Stimulated activated CD8-positive, alpha-beta memory T cell treated with anti-CD3 and anti-CD28 coated beads, Interleukin-15, amount 100 ng/mL, for 48 hours (primary cell): ENCODE measurements at regions not wholly inside any gene's neighbourhood (a gene's known extent, or its start where the extent isn't known, plus 50 kb on each side); places are given as distances from the start of the nearest gene placed in this dataset.
"Not testable (repeated sequence)": the region's sequence is repeated elsewhere in the genome, so short reads cannot be mapped to it uniquely, and the experiment has no call there.

Experiments used
- DNase-seq, 2 donors: peaks; one replicate each; pipeline ENCODE4 v3.0.0-alpha.2; 2020; ENCODE audit warnings: low read depth in 2 of 2

DNA sequence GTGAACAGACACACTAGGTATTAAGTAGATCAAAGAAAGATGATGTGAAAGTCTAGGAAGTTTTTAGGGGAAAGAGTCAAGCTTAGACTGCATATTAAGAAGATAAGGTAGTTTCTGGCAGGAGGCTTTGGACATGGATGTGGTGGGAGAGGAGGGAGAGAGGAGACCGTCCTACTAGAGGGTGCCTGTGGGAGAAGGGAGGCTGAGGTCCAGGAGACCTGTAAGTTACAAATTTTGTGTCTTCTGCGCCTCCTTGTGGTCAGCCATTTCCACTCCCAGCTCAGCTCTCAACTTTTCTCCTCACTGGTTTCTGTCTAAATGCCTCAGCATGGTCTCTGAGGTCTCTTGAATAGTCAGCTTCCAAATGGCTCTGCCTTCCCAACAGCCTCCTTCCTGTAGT is 193.5 kb downstream of the UNC5CL start:
- no peak for DNase-seq

DNA sequence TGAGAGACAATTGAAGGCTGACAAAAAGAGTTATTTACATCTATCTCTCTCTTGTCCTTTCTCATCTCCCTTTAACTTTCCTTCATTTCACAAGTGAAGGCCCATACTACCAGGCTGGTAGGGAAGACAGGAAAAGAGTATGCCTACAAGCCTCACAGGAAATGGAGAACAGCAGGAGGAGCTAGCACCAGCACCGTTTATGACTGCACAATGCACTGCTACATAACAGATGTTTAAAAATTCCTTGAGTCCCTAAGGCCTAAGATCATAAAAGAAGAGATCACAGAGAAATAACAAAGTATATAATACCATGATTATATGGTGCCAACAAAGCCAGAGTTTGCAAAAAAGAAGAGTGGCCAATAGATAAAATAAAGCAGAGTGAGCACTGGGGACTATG is 194.8 kb downstream of the UNC5CL start:
- DNase-seq = no peak

DNA sequence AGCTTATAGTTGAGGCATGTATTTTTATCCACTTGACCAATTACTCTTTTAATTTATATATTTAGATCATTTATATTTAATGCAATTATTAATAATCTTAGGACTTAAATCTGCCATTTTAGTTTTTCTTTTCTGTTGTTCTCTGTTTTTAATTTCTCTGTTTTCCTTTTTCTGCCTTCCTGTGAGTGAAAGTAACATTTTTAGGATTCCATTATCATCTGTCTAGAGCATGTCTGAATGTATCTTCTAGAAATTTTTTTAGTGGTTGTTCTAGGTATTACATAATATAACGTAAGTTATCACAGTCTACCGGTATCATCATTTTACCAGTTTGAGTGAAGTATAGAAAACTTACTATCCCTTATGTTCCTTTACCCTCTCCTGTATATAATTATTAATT is 197.3 kb downstream of the UNC5CL start:
- DNase-seq = no peak

DNA sequence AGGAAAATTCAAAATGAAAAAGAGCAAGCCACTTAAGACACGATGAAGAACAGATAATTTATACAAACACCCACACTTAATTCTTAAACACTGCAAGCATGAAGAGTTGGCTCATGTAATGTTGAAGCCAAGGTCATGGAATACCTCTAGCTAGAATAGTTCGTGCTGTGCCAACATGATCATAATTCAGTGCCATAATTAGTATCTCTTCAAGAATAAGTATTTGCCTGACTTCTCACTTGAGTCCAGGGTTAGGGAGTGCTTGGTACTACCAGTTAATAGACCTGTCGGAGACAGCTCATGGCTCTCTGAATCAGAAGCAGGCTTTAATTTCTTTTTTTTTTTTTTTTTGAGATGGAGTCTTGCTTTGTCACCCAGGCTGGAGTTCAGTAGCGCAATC is 206.3 kb downstream of the UNC5CL start:
- no peak for DNase-seq

DNA sequence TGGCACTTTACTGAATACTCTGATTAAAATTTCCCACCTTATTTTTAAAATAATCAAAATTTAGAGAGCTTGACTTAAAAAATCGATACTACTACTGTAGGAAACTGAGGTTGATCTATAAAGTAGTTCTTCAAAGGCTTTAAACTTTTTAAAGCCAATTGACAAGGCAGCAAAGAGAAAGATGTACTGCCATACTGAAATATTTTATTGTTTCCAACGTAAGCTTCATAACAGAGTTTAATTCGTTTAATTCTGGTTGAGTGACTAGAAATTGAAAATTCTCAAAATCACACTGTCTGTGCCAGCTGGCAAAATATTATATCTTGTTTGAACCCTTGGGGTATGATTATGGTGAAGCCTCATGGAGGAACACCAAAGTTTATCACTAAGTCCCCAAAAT is 207.6 kb downstream of the UNC5CL start:
- no peak for DNase-seq

DNA sequence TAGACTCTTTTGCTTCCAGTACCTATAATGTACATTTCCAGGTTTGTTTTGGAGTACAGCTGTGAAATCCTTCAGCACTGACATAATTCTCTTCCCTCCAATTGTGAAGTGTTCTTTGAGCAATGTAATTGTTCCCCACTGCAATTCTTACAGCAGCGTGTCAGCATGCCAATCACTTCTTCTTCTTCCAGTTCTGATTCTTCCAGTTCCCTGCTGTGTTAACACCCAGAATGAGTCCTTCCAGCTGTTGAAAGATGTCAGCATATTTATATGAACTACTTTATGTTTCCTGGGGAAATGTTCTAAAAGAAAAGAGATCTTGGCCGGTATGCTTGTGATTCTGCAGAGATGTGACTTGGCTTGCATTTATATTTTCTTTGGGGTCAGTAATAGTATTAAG is 213.9 kb downstream of the UNC5CL start:
- no peak for DNase-seq

DNA sequence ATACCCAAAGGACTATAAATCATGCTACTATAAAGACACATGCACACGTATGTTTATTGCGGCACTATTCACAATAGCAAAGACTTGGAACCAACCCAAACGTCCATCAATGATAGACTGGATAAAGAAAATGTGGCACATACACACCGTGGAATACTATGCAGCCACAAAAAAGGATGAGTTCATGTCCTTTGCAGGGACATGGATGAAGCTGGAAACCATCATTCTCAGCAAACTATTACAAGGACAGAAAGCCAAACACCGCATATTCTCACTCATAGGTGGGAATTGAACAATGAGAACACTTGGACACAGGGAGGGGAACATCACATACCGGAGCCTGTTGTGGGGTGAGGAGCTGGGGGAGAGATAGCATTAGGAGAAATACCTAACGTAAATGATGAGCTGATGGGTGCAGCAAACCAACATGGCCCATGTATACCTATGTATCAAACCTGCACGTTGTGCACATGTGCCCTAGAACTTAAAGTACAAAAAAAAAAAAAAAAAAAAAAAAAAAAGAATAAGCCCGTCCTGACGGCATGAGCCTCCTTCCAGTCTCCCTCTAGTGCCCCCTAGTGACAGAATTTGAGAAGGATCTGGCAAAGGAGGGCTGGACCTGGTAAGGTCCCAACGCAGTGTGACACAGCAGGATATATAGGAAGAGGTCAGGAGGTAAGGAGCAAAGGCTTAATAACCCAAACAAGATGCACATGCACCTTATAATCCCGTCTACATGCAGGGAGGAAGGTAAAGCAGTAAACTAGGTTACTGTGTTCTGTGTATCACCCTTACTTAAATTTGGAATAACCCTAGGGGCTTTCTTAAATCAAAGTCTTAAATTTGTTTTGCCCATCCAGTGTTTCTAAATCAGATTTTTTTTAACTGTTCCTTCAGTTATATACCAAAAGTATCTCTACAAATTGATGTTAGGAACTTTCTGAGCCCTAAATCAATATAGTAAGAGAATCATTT is 214.8 kb downstream of the UNC5CL start:
- not testable (repeated sequence) for DNase-seq

DNA sequence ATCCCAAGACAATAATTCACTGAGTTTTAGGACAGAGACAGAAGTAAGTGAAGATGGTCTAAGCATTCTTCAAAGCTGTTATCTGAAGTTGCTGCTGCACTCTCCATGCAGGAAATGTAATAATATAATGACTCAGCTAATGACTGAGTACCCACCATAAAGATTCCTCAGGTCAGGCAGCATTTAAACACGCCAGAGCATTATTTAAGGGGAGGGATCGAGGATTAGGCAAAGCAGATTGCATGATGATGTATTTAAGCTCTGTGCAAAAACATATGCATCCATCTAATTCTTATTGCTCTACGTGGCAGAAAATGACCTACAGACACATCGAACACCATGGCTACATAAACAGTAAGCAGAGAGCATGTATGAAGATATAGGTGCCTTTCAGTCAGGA is 216.4 kb downstream of the UNC5CL start:
- DNase-seq = no peak

DNA sequence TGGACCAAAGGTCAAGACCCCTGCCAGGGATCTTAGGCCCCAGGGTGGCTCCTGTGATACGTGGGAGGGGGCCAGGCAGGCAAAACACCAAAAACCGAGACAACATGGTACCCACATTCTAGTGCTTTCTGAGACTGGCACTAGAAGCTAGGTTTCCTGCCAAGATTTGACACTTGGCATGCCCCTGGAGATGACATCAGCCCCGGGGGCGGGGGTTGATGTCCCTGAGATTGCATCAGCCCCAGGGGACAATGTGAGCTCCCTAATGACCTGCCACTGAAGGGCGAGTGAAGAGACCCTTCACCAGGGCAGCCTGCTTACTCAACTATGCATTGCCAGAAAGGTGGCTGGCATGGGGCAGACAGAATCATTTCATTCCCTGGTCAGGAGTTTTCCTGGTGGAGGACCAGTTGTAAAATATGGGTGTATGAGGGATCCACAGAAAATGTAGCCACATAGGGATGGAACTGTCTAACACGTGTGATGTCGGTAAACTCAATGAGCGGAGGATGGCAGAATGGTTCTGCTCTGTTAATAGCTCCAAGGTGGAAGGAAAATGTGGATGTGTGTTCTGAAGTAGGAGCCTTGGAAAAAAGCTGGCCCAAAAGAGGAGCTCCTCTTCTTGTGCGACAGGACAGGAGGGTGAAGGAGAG is 219.7 kb downstream of the UNC5CL start:
- no peak for DNase-seq

DNA sequence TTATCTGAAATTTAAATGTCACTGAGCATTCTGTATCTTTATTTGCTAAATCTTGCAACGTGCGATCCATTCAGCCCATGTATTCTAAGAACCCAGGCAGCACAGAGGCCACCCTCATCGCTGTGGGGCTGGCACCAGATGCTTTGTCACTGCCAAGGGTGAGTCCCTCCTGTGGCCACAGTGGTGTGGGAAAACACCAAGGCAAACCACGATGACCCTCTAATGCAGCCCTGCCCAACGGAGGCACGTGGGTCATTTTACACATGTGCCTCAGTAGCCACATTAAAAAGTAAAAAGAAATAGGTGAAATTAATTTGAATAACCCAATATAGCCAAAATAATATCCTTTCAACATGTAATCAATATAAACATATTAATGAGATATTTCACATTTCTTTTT is 221.7 kb downstream of the UNC5CL start:
- no peak for DNase-seq

DNA sequence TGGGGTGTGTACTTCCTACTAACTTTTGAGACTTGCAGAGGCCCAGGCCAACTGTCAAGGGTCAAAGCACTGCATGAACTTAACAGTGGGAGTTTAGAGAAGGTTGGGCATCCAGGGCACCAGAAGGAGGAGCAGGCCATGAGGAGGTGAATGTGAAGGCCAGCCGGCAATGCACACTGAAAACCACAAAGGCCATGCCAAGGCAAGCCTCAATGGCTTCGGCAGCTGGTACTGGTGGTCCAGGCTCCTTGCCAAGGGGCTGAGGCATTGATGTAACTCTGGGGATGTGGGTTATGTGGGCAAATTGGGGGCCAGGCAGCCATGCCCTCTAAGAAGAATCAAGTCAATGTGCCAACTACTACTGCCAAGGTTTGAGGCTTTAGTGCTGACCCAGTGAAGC is 222.4 kb downstream of the UNC5CL start:
- no peak for DNase-seq

DNA sequence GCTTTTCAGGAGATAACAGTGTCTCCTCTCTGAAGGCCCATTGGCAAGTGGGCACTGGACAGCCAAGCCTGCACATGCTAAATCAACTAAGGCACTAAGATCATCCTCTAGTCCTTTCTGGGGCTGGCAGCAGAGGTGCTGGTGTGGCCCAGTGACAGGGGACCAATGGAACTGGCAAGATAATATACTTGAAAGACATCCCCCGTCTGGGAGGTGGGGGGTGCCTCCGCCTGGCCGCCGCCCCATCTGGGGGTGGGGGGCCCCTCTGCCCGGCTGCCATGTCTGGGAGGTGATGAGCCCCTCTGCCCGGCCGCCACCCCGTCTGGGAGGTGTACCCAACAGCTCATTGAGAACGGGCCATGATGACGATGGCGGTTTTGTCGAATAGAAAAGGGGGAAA is 223.3 kb downstream of the UNC5CL start:
- DNase-seq = no peak

DNA sequence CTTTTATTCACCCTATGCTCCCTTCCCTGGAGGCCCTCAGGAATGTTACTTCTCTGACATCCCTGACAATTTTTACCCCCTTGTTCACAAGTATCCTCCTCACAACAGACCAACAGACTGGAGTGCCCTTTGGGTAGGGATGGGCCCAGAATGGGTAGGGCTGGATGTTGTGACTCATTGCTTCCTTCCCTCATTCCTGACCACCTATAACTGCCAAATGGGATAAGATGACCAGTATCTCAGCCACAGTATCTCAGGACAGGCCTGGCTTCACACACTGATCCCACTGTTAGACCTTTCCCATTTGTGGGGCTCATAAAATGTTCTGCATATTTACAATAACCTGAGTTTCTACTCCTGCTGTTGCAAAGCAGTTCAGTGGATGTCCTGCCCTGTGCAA is 223.0 kb upstream of the LRFN2 start:
- DNase-seq = no peak

DNA sequence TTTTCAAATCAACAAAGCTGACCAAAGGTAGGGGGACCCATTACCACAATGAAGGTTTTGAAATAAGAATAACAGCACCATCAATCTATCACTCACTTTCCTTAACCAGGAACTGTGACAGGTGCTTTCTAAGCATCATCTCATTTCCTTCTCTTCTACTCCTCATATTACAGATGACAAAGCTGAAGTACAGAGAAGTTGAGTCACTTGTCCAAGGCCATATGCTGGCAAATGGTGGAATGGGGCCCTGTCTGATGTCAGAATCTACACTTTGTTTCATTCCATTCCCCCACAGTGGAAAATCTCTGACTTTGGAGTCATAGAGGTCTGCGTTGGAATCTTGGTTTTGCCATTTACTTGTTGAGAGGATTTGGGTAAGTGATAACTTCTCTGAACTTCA is 222.5 kb upstream of the LRFN2 start:
- DNase-seq = no peak

DNA sequence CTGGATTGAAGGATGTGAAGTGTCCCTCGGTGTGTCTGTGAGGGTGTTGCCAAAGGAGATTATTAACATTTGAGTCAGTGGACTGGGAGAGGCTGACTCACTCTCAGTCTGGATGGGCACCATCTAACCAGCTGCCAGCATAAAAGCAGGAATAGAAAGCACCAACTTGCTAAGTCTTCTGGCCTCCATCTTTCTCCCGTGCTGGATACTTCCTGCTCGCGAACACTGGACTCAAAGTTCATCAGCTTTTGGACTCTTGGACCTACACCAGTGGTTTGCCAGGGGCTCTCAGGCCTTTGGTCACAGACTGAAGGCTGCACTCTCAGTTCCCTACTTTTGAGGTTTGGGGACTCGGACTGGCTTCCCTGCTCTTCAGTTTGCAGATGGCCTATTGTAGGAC is 220.3 kb upstream of the LRFN2 start:
- no peak for DNase-seq

DNA sequence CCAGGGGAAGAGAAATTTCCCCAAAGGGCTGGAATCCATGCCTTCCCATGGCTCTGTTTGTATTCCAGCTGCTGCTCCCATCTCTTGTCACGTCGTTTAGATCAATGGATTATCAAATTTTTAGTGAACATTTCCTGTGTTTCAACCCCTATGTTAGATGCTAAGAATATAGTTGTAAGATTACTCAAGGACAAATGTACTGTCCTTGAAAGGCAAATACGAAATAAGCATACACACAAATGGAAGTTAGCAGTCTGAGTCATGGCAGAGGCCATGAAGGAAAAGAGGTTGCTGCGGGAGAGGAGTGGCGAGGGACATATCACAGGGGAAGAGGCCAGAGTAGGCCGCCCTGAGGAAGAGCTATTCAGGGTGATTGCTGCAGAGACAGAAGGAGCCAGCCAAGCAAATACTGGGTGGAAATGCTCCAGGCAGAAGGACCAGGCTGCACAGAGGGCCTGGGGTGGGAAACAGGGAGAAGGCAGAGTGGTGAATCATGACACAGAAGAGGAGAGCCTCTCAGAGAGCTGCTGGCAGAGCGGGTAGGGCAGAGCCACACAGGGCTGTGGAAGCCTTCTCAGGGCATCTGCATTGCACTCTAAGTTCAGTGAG is 219.2 kb upstream of the LRFN2 start:
- no peak for DNase-seq

DNA sequence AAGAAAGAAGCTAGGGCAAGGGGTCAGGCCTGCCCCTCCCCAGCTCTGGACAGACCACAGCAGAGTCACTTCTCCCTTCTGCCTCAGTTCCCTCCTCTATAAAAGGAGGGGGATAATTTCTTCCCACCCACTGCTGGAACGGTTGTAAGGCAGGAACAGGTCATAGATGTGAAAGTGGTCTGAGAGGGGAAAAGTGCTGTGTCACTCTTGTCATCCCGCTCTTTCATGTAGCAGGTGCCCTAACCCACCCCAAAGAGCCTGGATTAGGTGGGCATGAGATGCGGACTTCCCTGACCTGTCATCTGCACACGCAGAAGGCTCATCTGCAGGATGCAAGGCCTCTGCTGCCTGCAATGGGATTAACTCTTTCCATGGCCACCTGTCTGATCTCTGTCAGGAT is 218.2 kb upstream of the LRFN2 start:
- no peak for DNase-seq

DNA sequence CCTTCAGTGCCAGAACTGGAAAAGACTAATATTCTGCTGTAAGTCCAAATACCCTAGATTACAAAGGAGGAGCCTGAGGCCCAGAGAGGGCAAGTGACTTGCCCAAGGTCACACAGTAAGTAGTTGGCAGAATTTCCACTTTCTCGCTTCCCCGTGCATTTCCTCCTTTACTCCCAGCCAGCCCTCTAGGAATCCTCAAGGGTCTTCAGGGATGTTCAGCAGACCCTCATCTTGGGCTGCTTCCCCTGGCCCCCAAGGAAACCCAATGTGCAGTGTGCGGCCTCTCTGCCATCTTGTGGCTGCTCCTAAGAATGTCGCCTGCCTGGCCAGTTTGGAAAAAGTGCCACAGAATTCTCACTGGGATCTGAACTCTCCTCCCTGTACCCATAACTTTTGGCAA is 217.7 kb upstream of the LRFN2 start:
- no peak for DNase-seq

DNA sequence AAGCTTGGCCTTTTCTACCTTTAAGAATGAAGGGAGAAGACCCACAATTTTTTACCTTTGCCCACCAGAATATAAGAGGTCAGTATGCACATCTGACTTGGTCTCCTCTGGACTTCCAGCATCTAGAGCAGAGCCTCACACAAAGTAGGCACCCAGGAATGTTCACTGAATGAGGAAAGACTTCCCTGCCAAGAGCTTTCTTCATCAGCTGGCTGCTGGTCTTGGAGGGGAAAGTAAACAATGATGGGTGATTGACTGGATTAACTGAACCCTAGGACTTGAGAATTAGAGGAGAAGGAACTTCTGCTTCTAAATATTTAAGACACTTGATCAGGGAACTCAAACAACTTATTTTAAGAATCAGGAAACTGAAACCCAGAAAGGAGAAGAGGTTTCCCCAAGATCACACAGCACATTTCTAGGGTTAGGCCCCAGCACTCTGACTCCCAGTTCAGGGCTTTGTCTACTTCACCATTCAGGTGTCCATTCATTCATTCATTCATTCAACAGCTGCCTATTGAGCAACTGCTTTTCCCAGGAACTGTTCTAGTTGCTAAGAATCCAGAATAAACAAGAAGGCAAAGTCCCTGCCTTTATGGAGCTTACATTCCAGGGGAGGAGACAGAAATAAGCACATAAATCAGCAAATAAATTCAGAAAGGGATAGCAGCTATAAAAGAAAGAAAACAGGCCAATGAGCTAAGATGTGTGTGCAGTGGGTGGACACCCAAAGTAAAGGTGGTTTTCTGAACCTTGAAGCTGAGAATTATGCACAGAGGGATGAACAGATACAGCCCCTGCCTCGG is 216.9 kb upstream of the LRFN2 start:
- DNase-seq = no peak

DNA sequence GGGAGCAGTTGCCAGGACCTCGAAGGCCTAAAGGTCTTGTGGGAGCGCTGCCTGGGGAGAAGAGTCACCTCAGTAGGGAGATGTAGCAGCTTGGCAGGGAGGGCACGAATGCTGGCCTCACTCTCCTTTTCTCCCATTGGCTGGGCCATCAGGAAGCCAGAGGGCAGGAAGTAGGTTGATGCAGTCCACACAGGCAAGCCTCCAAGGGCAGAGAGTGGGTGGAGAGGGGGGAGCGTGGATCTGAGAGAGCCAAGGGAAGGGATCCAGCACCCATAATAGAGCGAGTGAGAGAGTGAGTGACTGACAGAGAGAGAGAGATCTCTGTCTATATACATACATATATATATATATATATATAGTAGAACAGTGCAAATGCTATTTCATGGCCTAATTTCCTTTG is 215.3 kb upstream of the LRFN2 start:
- no peak for DNase-seq

DNA sequence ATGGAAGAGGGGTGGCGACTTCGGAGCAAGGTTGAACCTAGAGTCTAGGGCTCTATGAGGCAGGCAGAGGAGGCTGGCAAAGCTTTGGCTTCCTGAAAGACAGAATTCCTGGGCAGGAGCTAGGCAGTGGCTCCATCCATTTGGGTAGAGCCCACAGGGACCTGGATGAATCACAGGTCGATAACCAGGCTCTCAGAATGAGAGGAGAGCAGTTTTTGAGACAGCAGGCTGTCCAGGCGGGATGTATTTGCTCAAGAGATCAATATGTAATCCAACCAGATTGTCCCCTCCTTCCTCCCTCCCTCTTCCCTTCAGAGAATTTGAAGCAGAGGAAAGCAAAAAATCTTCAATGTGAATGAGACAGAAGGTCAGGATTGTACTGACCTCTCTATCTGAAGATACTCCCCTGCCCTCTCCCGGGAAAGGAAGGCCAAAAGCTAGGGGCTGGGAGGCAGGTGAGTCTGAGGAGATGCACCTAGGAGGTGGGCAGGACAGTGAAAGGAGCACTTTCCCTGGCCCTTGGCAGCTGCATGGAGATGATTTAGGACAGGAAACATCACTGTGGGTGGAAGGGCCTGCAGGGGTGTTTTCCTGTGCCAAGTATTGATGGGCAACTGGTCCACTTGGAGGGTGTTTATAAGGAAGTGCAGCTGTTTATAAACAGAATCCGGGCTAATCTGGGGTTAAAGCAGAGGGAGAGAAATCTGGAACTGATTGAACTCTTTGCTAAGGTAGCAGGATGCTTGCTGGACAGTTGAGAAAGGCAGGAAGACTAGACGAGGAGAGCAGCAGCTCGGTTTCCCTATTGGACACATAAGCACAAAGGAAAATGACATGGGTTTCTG is 212.4 kb upstream of the LRFN2 start:
- no peak for DNase-seq
